Stimulated activated naive CD8-positive, alpha-beta T cell treated with anti-CD3 and anti-CD28 coated beads, Interleukin-15, amount 100 ng/mL, for 72 hours (primary cell): ENCODE measurements at regions not wholly inside any gene's neighbourhood (a gene's known extent, or its start where the extent isn't known, plus 50 kb on each side); places are given as distances from the start of the nearest gene placed in this dataset.
A peak's percentile ranks its signal among the peaks of the same experiment; 100 is the strongest.
"Not testable (repeated sequence)": the region's sequence is repeated elsewhere in the genome, so short reads cannot be mapped to it uniquely, and the experiment has no call there.

Experiments
- ATAC-seq: fragments of 150-1000 bp; cut with Tn5 transposase; 2 replicates; pipeline ENCODE4 v1.10.0; 2021; ENCODE audit warnings: mild to moderate bottlenecking, moderate library complexity
- DNase-seq, 2 donors: peaks; one replicate each; pipeline ENCODE4 v3.0.0; 2021 to 2022
- H3K27ac Mint-ChIP-seq, 2 donors: one replicate each; pipeline ENCODE4 v1.8.0; 2022; ENCODE audit warnings: mild to moderate bottlenecking in 2 of 2, mixed read lengths in 2 of 2, moderate library complexity in 2 of 2
- H3K27me3 Mint-ChIP-seq: one replicate; pipeline ENCODE4 v1.8.0; 2022; ENCODE audit warnings: mixed read lengths
- H3K4me1 Mint-ChIP-seq: one replicate; pipeline ENCODE4 v1.8.0; 2022; ENCODE audit warnings: mild to moderate bottlenecking, mixed read lengths
- H3K4me3 Mint-ChIP-seq, 2 donors: one replicate each; pipeline ENCODE4 v1.8.0; 2022; ENCODE audit warnings: mild to moderate bottlenecking in 2 of 2, mixed read lengths in 2 of 2, moderate library complexity in 1 of 2
- H3K9me3 Mint-ChIP-seq, 2 donors: one replicate each; pipeline ENCODE4 v1.8.0; 2022; ENCODE audit warnings: mixed read lengths in 2 of 2

GRCh38 chr2:95677346-95677745 is 85.5 kb downstream of the TRIM43 start:
- H3K27me3 Mint-ChIP-seq = peaks cover 13% of the 10 kb centered on the region
- no peak overlapping the region for H3K27ac Mint-ChIP-seq
- no peak for ATAC-seq

GRCh38 chr2:95677833-95678232 is 86.0 kb downstream of the TRIM43 start:
- DNase-seq, H3K4me3 Mint-ChIP-seq, H3K9me3 Mint-ChIP-seq, H3K27ac Mint-ChIP-seq, ATAC-seq: not testable (repeated sequence)
- Mint-ChIP-seq H3K4me1 (peaks cover 13% of the 10 kb centered on the region), H3K27me3 (peaks cover 18% of the 10 kb centered on the region)

More at GRCh38 chr2:95677346-95677745, 85.5 kb downstream of the TRIM43 start:
- DNase-seq = no peak
- Mint-ChIP-seq H3K4me3 (no peak overlapping the region), H3K4me1 (peaks cover 8% of the 10 kb centered on the region), H3K9me3 (no peaks in the 10 kb centered on the region)

- Mint-ChIP-seq H3K4me1 (peaks cover 17% of the 10 kb centered on the region), H3K27me3 (peaks cover 29% of the 10 kb centered on the region)
- ATAC-seq, H3K9me3 Mint-ChIP-seq, H3K4me3 Mint-ChIP-seq, H3K27ac Mint-ChIP-seq, DNase-seq: not testable (repeated sequence)
Measured at GRCh38 chr2:95681158-95681557, 89.4 kb downstream of the TRIM43 start.

GRCh38 chr2:95681589-95682081 is 89.8 kb downstream of the TRIM43 start:
- peaks cover 30% of the 10 kb centered on the region for H3K27me3 Mint-ChIP-seq
- not testable (repeated sequence) for DNase-seq, H3K4me3 Mint-ChIP-seq

GRCh38 chr2:95682889-95683517 is 91.2 kb downstream of the TRIM43 start:
- DNase-seq, H3K9me3 Mint-ChIP-seq, ATAC-seq, H3K27ac Mint-ChIP-seq: not testable (repeated sequence)
- Mint-ChIP-seq H3K4me1 (peaks cover 17% of the 10 kb centered on the region), H3K27me3 (peaks cover 38% of the 10 kb centered on the region), H3K4me3 (peak overlapping the region; percentile 71 to 78)

More at GRCh38 chr2:95681589-95682081, 89.8 kb downstream of the TRIM43 start:
- not testable (repeated sequence) for H3K9me3 Mint-ChIP-seq, ATAC-seq, H3K27ac Mint-ChIP-seq
- H3K4me1 Mint-ChIP-seq = peaks cover 17% of the 10 kb centered on the region

GRCh38 chr2:95685513-95685912 is 93.7 kb downstream of the TRIM43 start:
- H3K9me3 Mint-ChIP-seq = no peaks in the 10 kb centered on the region
- ATAC-seq = no peak

GRCh38 chr2:95686056-95686825 is 94.4 kb downstream of the TRIM43 start:
- not testable (repeated sequence) for DNase-seq, ATAC-seq, H3K27ac Mint-ChIP-seq, H3K4me3 Mint-ChIP-seq, H3K9me3 Mint-ChIP-seq
- Mint-ChIP-seq H3K27me3 (peaks cover 30% of the 10 kb centered on the region), H3K4me1 (peaks cover 17% of the 10 kb centered on the region)

More at GRCh38 chr2:95685513-95685912, 93.7 kb downstream of the TRIM43 start:
- Mint-ChIP-seq H3K27ac (no peak overlapping the region), H3K4me1 (peaks cover 17% of the 10 kb centered on the region), H3K4me3 (no peak overlapping the region), H3K27me3 (peaks cover 30% of the 10 kb centered on the region)
- DNase-seq = no peak

GRCh38 chr2:95687852-95688251 is 96.1 kb downstream of the TRIM43 start:
- peaks cover 19% of the 10 kb centered on the region for H3K27me3 Mint-ChIP-seq
- H3K4me1 Mint-ChIP-seq, ATAC-seq, H3K9me3 Mint-ChIP-seq, H3K4me3 Mint-ChIP-seq, H3K27ac Mint-ChIP-seq, DNase-seq: not testable (repeated sequence)

GRCh38 chr2:95691210-95691609 is 99.4 kb downstream of the TRIM43 start:
- not testable (repeated sequence) for H3K4me3 Mint-ChIP-seq, H3K9me3 Mint-ChIP-seq, H3K27ac Mint-ChIP-seq, ATAC-seq, H3K4me1 Mint-ChIP-seq, DNase-seq
- H3K27me3 Mint-ChIP-seq = peaks cover 16% of the 10 kb centered on the region

GRCh38 chr2:95693071-95693846 is 101.5 kb downstream of the TRIM43 start:
- DNase-seq, H3K4me3 Mint-ChIP-seq, H3K27ac Mint-ChIP-seq, ATAC-seq, H3K9me3 Mint-ChIP-seq, H3K4me1 Mint-ChIP-seq: not testable (repeated sequence)
- peaks cover 25% of the 10 kb centered on the region for H3K27me3 Mint-ChIP-seq

- no peak for DNase-seq
Measured at GRCh38 chr2:95695613-95696012, 103.8 kb downstream of the TRIM43 start.

GRCh38 chr2:95698146-95698545 is 106.3 kb downstream of the TRIM43 start:
- no peaks in the 10 kb centered on the region for H3K4me1 Mint-ChIP-seq
- no peak for ATAC-seq

More at GRCh38 chr2:95695613-95696012, 103.8 kb downstream of the TRIM43 start:
- Mint-ChIP-seq H3K27me3 (peaks cover 32% of the 10 kb centered on the region), H3K27ac (peak overlapping the region in 1 of 2 donors; percentile 10), H3K9me3 (no peaks in the 10 kb centered on the region), H3K4me3 (no peak overlapping the region), H3K4me1 (no peaks in the 10 kb centered on the region)
- no peak for ATAC-seq

GRCh38 chr2:95699201-95700184 is 107.7 kb downstream of the TRIM43 start:
- not testable (repeated sequence) for H3K4me3 Mint-ChIP-seq, H3K27ac Mint-ChIP-seq

More at GRCh38 chr2:95698146-95698545, 106.3 kb downstream of the TRIM43 start:
- H3K27ac Mint-ChIP-seq = no peak overlapping the region
- peaks cover 39% of the 10 kb centered on the region for H3K27me3 Mint-ChIP-seq
- no peak for DNase-seq
- H3K4me3 Mint-ChIP-seq = no peak overlapping the region
- no peaks in the 10 kb centered on the region for H3K9me3 Mint-ChIP-seq

GRCh38 chr2:95700519-95700918 is 108.7 kb downstream of the TRIM43 start:
- DNase-seq = no peak

More at GRCh38 chr2:95699201-95700184, 107.7 kb downstream of the TRIM43 start:
- not testable (repeated sequence) for H3K4me1 Mint-ChIP-seq, H3K9me3 Mint-ChIP-seq, DNase-seq, ATAC-seq
- peaks cover 39% of the 10 kb centered on the region for H3K27me3 Mint-ChIP-seq

More at GRCh38 chr2:95700519-95700918, 108.7 kb downstream of the TRIM43 start:
- H3K27me3 Mint-ChIP-seq = peaks cover 38% of the 10 kb centered on the region
- H3K27ac Mint-ChIP-seq = no peak overlapping the region
- ATAC-seq = no peak
- H3K4me1 Mint-ChIP-seq = no peaks in the 10 kb centered on the region
- H3K9me3 Mint-ChIP-seq = no peaks in the 10 kb centered on the region
- no peak overlapping the region for H3K4me3 Mint-ChIP-seq
